Fibroblast of the aortic adventitia (primary cell): ENCODE measurements at regions not wholly inside any gene's neighbourhood (a gene's known extent, or its start where the extent isn't known, plus 50 kb on each side); places are given as distances from the start of the nearest gene placed in this dataset.

ENCODE experiments used
- DNase-seq: peaks from one replicate; pipeline ENCODE4 v3.0.0-alpha.2; 2010; ENCODE audit warnings: low read depth
- H3K4me3 ChIP-seq: 2 replicates; pipeline ENCODE4 v1.5.1; 2011; ENCODE audit warnings: low read depth, mild to moderate bottlenecking, control low read depth, low read length, moderate library complexity
- CTCF ChIP-seq: IDR thresholded peaks from 2 replicates; pipeline ENCODE4 v1.5.1; 2011; ENCODE audit warnings: mild to moderate bottlenecking, low read length, control low read depth, inconsistent platforms; ENCODE audit not compliant: insufficient read depth

- DNase-seq, result peak; percentile 4
- H3K4me3 ChIP-seq, result no peak overlapping the region
- TF ChIP-seq CTCF, result no peak
These were observed 129.0 kb upstream of the RASGEF1B start for GRCh38 chr4:81600520-81601357.

GRCh38 chr4:81599742-81600380, 128.2 kb upstream of the RASGEF1B start:
- no peak for DNase-seq
- no peak for TF ChIP-seq CTCF
- no peak overlapping the region for H3K4me3 ChIP-seq

- no peak overlapping the region for H3K4me3 ChIP-seq
- TF ChIP-seq CTCF, result no peak
- DNase-seq, result no peak
These were observed 124.3 kb upstream of the RASGEF1B start for GRCh38 chr4:81595798-81596610.

DNA sequence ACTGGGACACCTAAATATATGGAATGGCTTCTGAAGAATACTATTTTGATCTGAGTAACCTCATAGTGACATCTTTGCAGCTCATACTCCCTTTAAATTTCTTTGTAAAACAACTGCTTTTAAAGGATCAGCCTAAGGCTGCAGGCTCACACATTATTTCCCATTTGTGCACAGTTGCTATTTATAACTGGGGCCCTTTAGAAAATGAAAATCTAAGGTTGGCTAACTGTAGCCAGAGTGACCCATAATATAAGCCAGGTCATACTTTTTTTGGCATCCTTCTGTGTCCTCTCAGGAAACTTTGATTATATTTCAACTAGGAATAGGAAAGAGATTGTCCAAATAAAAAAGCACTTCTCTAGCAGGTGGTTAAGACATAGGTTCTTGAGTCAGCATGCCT, 123.6 kb upstream of the RASGEF1B start:
- DNase-seq, result no peak
- no peak overlapping the region for H3K4me3 ChIP-seq
- TF ChIP-seq CTCF, result no peak

DNA sequence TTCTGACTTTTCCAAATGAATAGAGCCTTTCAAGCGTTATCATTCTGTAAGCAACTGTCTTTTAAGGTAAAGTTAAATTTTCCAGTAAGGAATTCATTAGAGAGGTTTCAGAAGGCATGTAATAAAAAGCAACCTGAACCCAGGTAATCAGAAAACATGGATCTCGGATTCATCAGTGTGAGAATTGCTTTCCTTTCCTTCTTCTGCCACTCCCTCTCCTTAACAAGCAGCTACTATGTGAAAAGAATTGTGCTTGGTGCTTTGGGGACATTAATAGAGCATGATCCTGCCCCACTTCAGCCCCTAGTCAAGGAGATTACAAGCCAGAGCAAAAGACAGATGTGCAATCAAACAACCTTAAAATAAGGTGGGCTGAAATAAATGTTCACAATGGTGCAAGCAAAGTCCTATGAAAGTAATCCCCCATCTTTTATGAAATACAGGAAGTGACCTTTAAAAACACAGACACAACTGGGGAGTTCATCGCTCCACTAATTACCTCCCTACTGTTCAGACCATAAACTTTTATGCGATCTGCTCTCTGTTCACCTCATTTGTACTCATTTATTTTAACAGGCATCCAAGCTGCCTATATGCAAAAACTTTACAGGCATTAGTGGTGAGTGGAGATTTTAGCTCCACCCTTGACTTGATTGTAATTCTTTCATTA, 122.9 kb upstream of the RASGEF1B start:
- DNase-seq, result no peak
- no peak for TF ChIP-seq CTCF
- H3K4me3 ChIP-seq, result no peak overlapping the region

DNA sequence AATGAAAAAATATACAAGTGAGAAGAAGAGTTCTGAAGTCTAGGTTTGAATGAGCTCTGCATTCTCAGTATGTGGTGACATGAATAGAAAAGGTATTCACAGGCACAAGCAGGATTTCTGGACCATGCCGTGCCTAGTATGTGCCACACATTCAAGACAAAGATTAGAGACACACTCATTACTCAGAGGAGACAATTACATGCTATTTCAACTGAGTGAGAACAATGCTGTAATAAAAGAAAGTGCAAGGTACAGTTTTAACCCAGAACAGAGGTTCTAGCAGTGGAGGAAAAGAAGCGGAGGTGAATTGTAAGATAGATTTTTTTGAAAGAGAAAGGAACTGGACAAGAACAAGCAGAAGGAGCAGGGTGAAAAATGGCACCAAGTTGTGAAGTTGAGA, 121.0 kb upstream of the RASGEF1B start:
- TF ChIP-seq CTCF, result no peak
- no peak overlapping the region for H3K4me3 ChIP-seq
- no peak for DNase-seq
